GM13977 (cell line): ENCODE measurements at regions not wholly inside any gene's neighbourhood (a gene's known extent, or its start where the extent isn't known, plus 50 kb on each side); places are given as distances from the start of the nearest gene placed in this dataset.

Source experiments
- DNase-seq: peaks from one replicate; pipeline ENCODE4 v3.0.0; 2012; ENCODE audit warnings: low spot score
- in situ Hi-C: fragments of 300-500 bp; cut with MboI; formaldehyde crosslinking; loops from one replicate; pipeline ENCODE4 v1.12.0; 2022; ENCODE audit warnings: low sequenced_read_pairs, low pct_unique_long_range_greater_than_20kb, mixed read lengths, inconsistent platforms; ENCODE audit not compliant: unreplicated experiment
- TF ChIP-seq, protein P1 (sequence below): IDR thresholded peaks from 2 replicates; pipeline ENCODE4 v1.5.1; 2012; ENCODE audit warnings: mild to moderate bottlenecking, control low read depth; ENCODE audit not compliant: insufficient read depth; ENCODE audit errors: extremely low read depth, missing control alignments

DNA sequence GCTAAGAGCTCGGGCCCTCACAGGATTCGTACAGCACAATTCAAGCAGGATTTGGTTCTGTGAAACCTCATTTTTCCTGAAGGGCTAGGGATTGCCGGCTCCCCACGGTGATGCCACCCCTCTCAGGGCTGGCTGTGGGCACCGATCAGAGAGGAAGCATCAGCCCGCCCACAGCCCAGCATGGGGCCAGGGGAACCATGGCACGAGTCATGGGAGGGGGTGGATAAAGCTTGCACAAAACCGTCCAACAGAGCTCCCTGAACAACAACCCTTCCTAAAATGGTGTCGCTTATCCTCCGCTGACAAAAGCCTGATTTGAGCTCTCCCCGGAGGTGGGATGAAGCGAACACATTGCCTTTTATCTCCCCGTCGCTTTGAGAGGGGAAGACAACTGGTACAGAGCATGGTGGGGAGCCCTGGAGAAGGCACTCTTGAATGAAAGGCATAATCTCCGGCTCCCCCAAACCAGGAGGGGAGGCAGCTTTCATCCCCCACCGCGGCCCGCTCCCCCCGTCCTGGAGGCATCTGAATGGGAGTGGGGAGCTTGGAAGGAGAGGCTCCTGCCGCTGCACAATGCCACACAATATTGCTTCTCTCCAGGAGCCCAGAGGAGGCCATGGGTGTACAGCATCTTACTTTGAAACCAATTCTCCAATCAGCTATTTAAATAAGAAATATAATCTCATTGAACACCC is 144.0 kb downstream of the RPS24 start:
- no peak for DNase-seq
- TF ChIP-seq, protein P1, sequence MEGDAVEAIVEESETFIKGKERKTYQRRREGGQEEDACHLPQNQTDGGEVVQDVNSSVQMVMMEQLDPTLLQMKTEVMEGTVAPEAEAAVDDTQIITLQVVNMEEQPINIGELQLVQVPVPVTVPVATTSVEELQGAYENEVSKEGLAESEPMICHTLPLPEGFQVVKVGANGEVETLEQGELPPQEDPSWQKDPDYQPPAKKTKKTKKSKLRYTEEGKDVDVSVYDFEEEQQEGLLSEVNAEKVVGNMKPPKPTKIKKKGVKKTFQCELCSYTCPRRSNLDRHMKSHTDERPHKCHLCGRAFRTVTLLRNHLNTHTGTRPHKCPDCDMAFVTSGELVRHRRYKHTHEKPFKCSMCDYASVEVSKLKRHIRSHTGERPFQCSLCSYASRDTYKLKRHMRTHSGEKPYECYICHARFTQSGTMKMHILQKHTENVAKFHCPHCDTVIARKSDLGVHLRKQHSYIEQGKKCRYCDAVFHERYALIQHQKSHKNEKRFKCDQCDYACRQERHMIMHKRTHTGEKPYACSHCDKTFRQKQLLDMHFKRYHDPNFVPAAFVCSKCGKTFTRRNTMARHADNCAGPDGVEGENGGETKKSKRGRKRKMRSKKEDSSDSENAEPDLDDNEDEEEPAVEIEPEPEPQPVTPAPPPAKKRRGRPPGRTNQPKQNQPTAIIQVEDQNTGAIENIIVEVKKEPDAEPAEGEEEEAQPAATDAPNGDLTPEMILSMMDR: no peak
- in situ Hi-C loops: no loop called here

- in situ Hi-C loops: no loop called here
- TF ChIP-seq, protein P1: no peak
- no peak for DNase-seq
Observed at GRCh38 chr10:78178397-78178796, 144.7 kb downstream of the RPS24 start.

GRCh38 chr10:78178940-78179339 is 145.3 kb downstream of the RPS24 start:
- no peak for DNase-seq
- in situ Hi-C loops: no loop called here
- TF ChIP-seq, protein P1: no peak

DNA sequence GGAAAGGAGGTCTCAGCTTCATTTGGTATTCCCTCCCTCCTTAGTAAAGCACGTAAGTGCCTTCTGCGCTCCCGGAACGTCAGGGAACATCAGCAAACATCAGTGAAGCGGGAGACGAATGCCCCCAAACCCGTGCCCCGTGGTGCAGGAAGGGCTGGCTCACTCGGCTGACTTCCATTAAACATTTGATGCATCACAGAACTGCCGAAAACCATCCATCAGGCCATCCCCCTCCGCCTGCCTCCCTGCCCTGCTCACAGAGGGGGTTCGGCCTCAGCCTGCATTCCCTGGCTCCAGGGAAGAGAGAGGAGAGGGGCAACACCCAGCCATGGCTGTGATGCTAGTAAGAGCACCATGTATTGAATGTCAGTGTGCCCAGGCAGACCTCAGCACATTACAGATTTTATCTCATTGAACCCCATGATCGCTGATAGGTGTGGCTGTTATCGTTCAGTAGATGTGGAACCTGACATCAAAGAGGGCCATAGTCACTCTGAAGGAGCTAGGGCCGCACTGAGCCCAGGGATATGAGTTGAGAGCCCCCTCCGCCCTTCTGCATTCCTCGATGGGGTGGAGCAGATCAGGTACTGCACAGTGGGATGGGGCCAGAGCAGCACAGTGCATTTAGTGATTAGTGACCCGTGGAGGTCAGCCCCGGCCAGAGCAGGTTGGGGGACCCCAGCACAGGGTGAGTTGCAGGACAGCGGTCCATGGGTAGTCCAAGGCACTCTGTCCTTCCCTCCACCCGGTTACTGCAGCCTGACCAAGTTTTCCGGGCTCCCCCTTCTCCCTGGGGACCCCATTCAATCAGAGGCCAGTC is 146.4 kb downstream of the RPS24 start:
- DNase-seq: no peak
- TF ChIP-seq, protein P1: no peak
- in situ Hi-C loops: no loop called here

DNA sequence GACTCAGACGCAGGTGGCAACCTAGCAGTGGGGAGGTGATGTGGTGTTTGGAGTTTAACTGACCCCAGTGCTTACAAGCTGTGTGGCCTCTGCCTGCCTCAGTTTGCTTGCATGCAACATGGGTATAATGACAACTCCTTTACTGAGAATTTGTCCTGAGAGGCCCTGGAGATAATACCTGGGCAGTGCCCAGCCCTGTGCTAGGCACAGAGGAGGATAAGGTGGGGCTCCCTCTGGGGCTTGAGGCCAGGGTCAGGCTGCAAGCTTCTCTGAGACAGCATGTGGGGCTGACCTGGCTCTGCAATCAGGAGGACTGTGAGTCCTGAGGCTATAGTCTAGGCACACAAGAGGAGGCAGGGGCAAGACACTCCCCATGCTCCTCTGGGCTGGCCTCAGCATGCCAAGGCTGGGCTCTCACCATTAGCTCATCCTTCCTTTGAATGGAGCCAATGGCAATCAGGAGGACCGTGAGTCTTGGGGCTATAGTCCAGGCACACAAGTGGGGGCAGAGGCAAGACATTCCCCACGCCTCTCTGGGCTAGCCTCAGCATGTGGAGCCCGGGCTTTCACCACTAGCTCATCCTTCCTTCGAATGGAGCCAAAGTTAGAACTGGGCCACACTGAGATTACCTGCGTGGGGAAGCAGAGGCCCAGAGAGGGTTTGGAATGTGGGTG is 147.9 kb downstream of the RPS24 start:
- TF ChIP-seq, protein P1: no peak
- in situ Hi-C loops: no loop called here
- no peak for DNase-seq

- in situ Hi-C loops: no loop called here
- TF ChIP-seq, protein P1: no peak
- no peak for DNase-seq
Observed at GRCh38 chr10:78182841-78183240, 149.2 kb downstream of the RPS24 start.
